ENCODE measurements at regions not wholly inside any gene's neighbourhood (a gene's known extent, or its start where the extent isn't known, plus 50 kb on each side); places are given as distances from the start of the nearest gene placed in this dataset.

DNA sequence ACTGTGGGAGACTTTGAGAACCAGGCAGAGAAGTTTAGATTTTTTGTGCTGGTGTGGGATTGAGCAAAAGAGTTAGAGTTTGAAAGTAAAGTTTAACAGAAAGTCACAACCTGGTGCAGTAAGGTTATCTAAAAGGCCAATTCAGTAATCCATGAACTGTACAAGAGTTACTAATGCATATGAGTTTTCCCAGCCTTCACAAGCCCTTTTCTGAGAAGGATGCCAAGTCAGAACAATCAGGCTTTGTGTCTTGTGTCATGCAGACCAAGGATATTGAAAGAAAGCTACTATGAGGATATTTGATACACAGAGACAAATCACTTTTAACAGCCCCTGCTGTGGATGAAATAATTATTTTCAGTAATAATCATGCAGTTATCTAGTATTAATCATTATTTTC lies 68.8 kb upstream of the MYO3A start:
- Histone ChIP-seq H3K23me2 (ENCODE audit: low read depth, low read length) (no peaks in the 10 kb centered on the region), H4K8ac (ENCODE audit: extremely low read depth, insufficient read depth, low read length) (no peak overlapping the region), H2AFZ (ENCODE audit: low read length) (no peak overlapping the region), H2AK5ac (ENCODE audit: low read depth, low read length) (no peak overlapping the region), H3K4me3 (ENCODE audit: extremely low read depth in 1 of 4, insufficient read depth in 2 of 4, low read depth in 3 of 4, low read length in 4 of 4) (no peak overlapping the region), H3K4ac (replicated peaks; ENCODE audit: insufficient read length, low read depth, low read length) (no peak overlapping the region), H3K14ac (ENCODE audit: insufficient read length) (no peak overlapping the region), H2BK5ac (ENCODE audit: low read depth, low read length) (no peak overlapping the region), H3K4me1 (replicated peaks in 1 of 4; ENCODE audit: control insufficient read depth in 3 of 4, insufficient read depth in 4 of 4, low read length in 3 of 4) (no peaks in the 10 kb centered on the region), H3K18ac (ENCODE audit: extremely low read depth, low read length) (no peak overlapping the region), H4K5ac (ENCODE audit: insufficient read length, low read depth, low read length) (no peak overlapping the region), H2BK15ac (ENCODE audit: low read length) (no peak overlapping the region), H3K27ac (ENCODE audit: low read depth, low read length) (no peak overlapping the region), H3K79me1 (ENCODE audit: low read depth, low read length) (no peaks in the 10 kb centered on the region), H3K56ac (replicated peaks; ENCODE audit: insufficient read length, low read depth, low read length) (no peak overlapping the region), H4K20me1 (replicated peaks in 1 of 2; ENCODE audit: control insufficient read depth in 1 of 2, insufficient read depth in 2 of 2, low read length in 2 of 2) (no peaks in the 10 kb centered on the region), H3K9me3 (ENCODE audit: insufficient read depth in 2 of 2, low read depth in 1 of 2, low read length in 1 of 2) (peaks cover 2 to 3% of the 10 kb centered on the region in 2 experiments; a peak in 2 of 4 replicates), H3K36me3 (ENCODE audit: control insufficient read depth in 2 of 4, insufficient read depth in 4 of 4, low read length in 3 of 4) (no peaks in the 10 kb centered on the region), H3K9ac (replicated peaks in 1 of 4; ENCODE audit: extremely low read depth in 1 of 4, low read depth in 3 of 4, low read length in 3 of 4) (no peak overlapping the region), H4K91ac (replicated peaks; ENCODE audit: insufficient read length, low read length) (no peak overlapping the region), H2BK120ac (replicated peaks; ENCODE audit: low read depth, low read length) (no peak overlapping the region), H2BK20ac (ENCODE audit: low read length) (no peak overlapping the region), H2BK12ac (ENCODE audit: low read depth, low read length) (no peak overlapping the region), H3K23ac (ENCODE audit: insufficient read length) (no peak overlapping the region), H3K27me3 (replicated peaks in 1 of 4; ENCODE audit: control insufficient read depth in 3 of 4, extremely low read depth in 1 of 4, insufficient read depth in 3 of 4, low read length in 3 of 4) (peaks cover 0 to 1% (median 0%) of the 10 kb centered on the region in 4 experiments; a peak in 1 of 7 replicates), H3K79me2 (ENCODE audit: control insufficient read depth in 1 of 2, insufficient read depth in 2 of 2, low read length in 2 of 2) (no peaks in the 10 kb centered on the region), H3K4me2 (ENCODE audit: insufficient read depth in 1 of 2, low read depth in 2 of 2, low read length in 2 of 2) (no peak overlapping the region)
- TF ChIP-seq SP2 (IDR thresholded peaks at IDR 0.05; ENCODE audit: low read length) (no peak), HDAC6 (IDR thresholded peaks at IDR 0.05; ENCODE audit: low read depth, low read length) (no peak), EGR1 (IDR thresholded peaks at IDR 0.05; ENCODE audit: borderline replicate concordance, low read depth, low read length) (no peak), FOSL1 (IDR thresholded peaks at IDR 0.05; ENCODE audit: insufficient read depth, low read depth, low read length) (no peak), RBBP5 (IDR thresholded peaks at IDR 0.05; ENCODE audit: borderline replicate concordance, low read depth, low read length) (no peak), RAD21 (IDR thresholded peaks at IDR 0.05 in 1 of 2, conservative IDR thresholded peaks at IDR 0.05 in 1 of 2; ENCODE audit: low read depth in 2 of 2, low read length in 2 of 2) (no peak), SIRT6 (IDR thresholded peaks at IDR 0.05; ENCODE audit: low read length) (no peak), TAF7 (optimal IDR thresholded peaks at IDR 0.05; ENCODE audit: borderline replicate concordance, low read depth, low read length) (no peak)
- POLR2A ChIA-PET (ENCODE audit: partially characterized antibody), result no interaction called here
- FAIRE-seq, result no peak
- CTCF ChIA-PET (ENCODE audit: partially characterized antibody), result interaction anchor here (0.7 to 1.7 kb wide), 2 partner anchors 10 to 11 kb away, joined by 3 to 9 read pairs; no protein-coding TSS in a partner anchor
- no peak for DNase-seq (ENCODE audit: low read depth in 1 of 2, low spot score in 2 of 2)
